ENCODE measurements at regions not wholly inside any gene's neighbourhood (a gene's known extent, or its start where the extent isn't known, plus 50 kb on each side); places are given as distances from the start of the nearest gene placed in this dataset.

- TF ChIP-seq RNF2 (IDR thresholded peaks at IDR 0.05; ENCODE audit: borderline replicate concordance, low read depth, low read length, missing control alignments, poor library complexity, severe bottlenecking), result no peak
- TF ChIP-seq POLR2AphosphoS5 (IDR thresholded peaks at IDR 0.05; ENCODE audit: low read depth, low read length), result no peak
- no peak for TF ChIP-seq TAF1 (IDR thresholded peaks at IDR 0.05; ENCODE audit: low read depth, low read length)
- TF ChIP-seq RBBP5 (IDR thresholded peaks at IDR 0.05; ENCODE audit: borderline replicate concordance, low read depth, low read length), result no peak
- TF ChIP-seq SP1 (IDR thresholded peaks at IDR 0.05; ENCODE audit: low read depth, low read length), result no peak
- TF ChIP-seq ATF3 (IDR thresholded peaks at IDR 0.05; ENCODE audit: insufficient read depth, low read depth, low read length), result no peak
These were observed 207.3 kb upstream of the DDX18 start (continued) for GRCh38 chr2:117607202-117607601.
